Heart right ventricle (tissue), 16 donors: ENCODE measurements at regions not wholly inside any gene's neighbourhood (a gene's known extent, or its start where the extent isn't known, plus 50 kb on each side); places are given as distances from the start of the nearest gene placed in this dataset.

ENCODE experiments used
- ATAC-seq, 8 donors: fragments of 200-7000 bp; cut with Tn5 transposase; one replicate each; pipeline ENCODE4 v1.9.1; 2020; ENCODE audit warnings: mild to moderate bottlenecking in 8 of 8, moderate library complexity in 8 of 8, moderate number of reproducible peaks in 1 of 8
- DNase-seq, 2 donors: peaks; one replicate each; pipeline ENCODE4 v3.0.0-alpha.2; 2020
- H3K27ac ChIP-seq, 10 donors: fragments of 200-600 bp; sonication (generic) in 2 of 10; one replicate each; pipeline versions ENCODE4 v1.5.0 to v1.8.0; 2020 to 2022; ENCODE audit warnings: mild to moderate bottlenecking in 3 of 10
- H3K27me3 ChIP-seq, 7 donors: fragments of 200-600 bp; one replicate each; pipeline ENCODE4 v1.8.0; 2021 to 2022; ENCODE audit warnings: mild to moderate bottlenecking in 2 of 7
- H3K36me3 ChIP-seq, 9 donors: fragments of 200-600 bp; sonication (generic) in 1 of 9; one replicate each; pipeline versions ENCODE4 v1.5.0 to v1.8.0; 2020 to 2022; ENCODE audit warnings: mild to moderate bottlenecking in 2 of 9
- H3K4me1 ChIP-seq, 9 donors: fragments of 200-600 bp; sonication (generic) in 1 of 9; one replicate each; pipeline versions ENCODE4 v1.5.0 to v1.8.0; 2020 to 2022; ENCODE audit warnings: mild to moderate bottlenecking in 4 of 9
- H3K4me3 ChIP-seq, 10 donors: fragments of 200-600 bp; sonication (generic) in 2 of 10; one replicate each; pipeline versions ENCODE4 v1.5.0 to v1.8.0; 2020 to 2022; ENCODE audit warnings: mild to moderate bottlenecking in 7 of 10, moderate library complexity in 2 of 10
- H3K9me3 ChIP-seq, 11 donors: fragments of 200-600 bp in 10 of 11; sonication (generic) in 2 of 11; one replicate each; pipeline versions ENCODE4 v1.5.0 to v1.8.0; 2013 to 2022; ENCODE audit warnings: mild to moderate bottlenecking in 2 of 11, control low read depth in 1 of 11, moderate library complexity in 1 of 11
- WGBS, 2 donors: extraction: QIAGEN DNeasy Blood & Tissue Kit; methylation state at CpG; one replicate each; pipeline ENCODE4 v1.1.7; 2013; ENCODE audit warnings: inconsistent platforms in 1 of 2; 5-methylcytosine and 5-hydroxymethylcytosine counted together
- intact Hi-C, 10 donors: fragments of 100-400 bp; cut with DNase I; formaldehyde crosslinking; loops; one replicate each; pipeline versions ENCODE4 v1.11.1 to v1.14.2; 2022
- TF ChIP-seq, protein P1 (sequence below), 9 donors: fragments of 200-600 bp; sonication (generic) in 2 of 9; IDR thresholded peaks; one replicate each; pipeline versions ENCODE4 v1.5.0 to v1.8.0; 2021 to 2022; ENCODE audit warnings: antibody characterized with exemption in 9 of 9, mild to moderate bottlenecking in 5 of 9, moderate library complexity in 1 of 9
- donor health status: Arrhythmogenic right ventricular cardiomyopathy.
- donor health status: ischemic (EF 13 %, LVEDD 7.1; RV severe dilation, severe dysfunction).
- donor health status: healthy with polysubstance abuse.
- donor health status: DM: no; HTN: yes; CAD: no.
- donor health status: DM: no; HTN: no; CAD: no.
- donor health status: ischemic (EF 25% LVEDD 6.9; RV normal size, moderate dysfunction).
- donor health status: ischemic (EF 25% LVEDD 5.7; RV mildly dilated, moderate dysfunction).
- donor health status: healthy.
- donor health status: DM: yes; HTN: yes; CAD: no.
- donor health status: Ischemic cardiomyopathy.
- donor health status: ischemic (EF 35%, LVEDD 5.7; RV mildly dilated, moderate dysfunction).
- donor health status: nonischemic (EF 11% LVEDD 7.7; RV severe dilation, severe dysfunction).
- donor health status: DM: yes; HTN: yes; CAD: no.
- donor health status: PGD.
- donor health status: ischemic (EF 29% LVEDD 5.4; RV normal size, mild dysfunction).
- donor health status: nonischemic (EF 23%, LVEDD 6.1; RV moderate dilation, normal function).

DNA sequence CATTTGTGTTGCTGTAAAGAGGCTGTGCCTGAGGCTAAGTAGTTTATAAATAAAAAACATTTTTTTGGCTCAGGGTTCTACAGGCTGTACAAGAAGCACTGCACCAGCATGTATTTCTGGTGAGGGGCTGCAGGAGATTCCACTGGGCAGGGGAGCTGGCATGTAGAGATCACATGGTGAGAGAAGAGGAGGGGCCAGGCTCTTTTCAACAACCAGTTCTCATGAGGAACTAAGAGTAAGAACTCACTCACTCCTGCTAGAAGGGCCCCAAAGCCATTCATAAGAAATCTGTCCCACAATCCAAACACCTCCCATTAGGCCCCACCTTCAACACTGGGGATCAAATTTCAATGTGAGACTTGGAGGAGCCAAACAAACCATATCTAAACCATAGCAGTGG is 214.9 kb upstream of the LMCD1 start:
- intact Hi-C loops: no loop called here
- TF ChIP-seq, protein P1, sequence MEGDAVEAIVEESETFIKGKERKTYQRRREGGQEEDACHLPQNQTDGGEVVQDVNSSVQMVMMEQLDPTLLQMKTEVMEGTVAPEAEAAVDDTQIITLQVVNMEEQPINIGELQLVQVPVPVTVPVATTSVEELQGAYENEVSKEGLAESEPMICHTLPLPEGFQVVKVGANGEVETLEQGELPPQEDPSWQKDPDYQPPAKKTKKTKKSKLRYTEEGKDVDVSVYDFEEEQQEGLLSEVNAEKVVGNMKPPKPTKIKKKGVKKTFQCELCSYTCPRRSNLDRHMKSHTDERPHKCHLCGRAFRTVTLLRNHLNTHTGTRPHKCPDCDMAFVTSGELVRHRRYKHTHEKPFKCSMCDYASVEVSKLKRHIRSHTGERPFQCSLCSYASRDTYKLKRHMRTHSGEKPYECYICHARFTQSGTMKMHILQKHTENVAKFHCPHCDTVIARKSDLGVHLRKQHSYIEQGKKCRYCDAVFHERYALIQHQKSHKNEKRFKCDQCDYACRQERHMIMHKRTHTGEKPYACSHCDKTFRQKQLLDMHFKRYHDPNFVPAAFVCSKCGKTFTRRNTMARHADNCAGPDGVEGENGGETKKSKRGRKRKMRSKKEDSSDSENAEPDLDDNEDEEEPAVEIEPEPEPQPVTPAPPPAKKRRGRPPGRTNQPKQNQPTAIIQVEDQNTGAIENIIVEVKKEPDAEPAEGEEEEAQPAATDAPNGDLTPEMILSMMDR (IDR thresholded peaks at IDR 0.05): no peak
- Histone ChIP-seq H3K27me3 (no peaks in the 10 kb centered on the region), H3K9me3 (peaks cover 0 to 3% (median 0%) of the 10 kb centered on the region in 11 donors), H3K4me1 (peaks cover 0 to 24% (median 14%) of the 10 kb centered on the region in 9 donors), H3K4me3 (no peak overlapping the region), H3K27ac (no peak overlapping the region), H3K36me3 (no peaks in the 10 kb centered on the region)
- ATAC-seq: no peak
- no peak for DNase-seq

DNA sequence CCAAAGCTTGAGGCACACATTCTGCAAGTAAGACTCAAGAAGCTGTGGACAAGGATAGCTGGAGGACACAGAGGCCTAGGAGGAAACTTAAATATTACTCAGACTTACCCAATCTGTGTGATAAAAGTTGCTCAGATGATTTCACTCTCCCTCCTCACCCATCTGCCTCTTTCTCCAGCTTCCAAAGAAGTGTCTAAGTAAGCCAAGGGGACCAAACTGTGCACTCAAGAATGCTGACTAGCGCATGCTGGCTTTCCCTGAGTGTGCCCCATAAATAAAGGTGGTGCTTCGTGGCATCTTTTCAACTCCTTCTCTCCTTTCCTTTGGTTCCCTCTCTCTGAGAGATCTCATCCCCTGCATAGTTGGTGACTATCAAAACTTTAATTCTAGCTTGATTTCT is 211.0 kb upstream of the LMCD1 start:
- TF ChIP-seq, protein P1 (IDR thresholded peaks at IDR 0.05): no peak
- H3K9me3 ChIP-seq: no peaks in the 10 kb centered on the region
- no peaks in the 10 kb centered on the region for H3K27me3 ChIP-seq
- H3K36me3 ChIP-seq: no peaks in the 10 kb centered on the region
- H3K4me1 ChIP-seq: peaks cover 0 to 2% (median 0%) of the 10 kb centered on the region in 9 donors
- H3K27ac ChIP-seq: no peak overlapping the region
- 91 to 96% methylated on average over 2 of the region's 2 CpGs for WGBS, 2 donors
- no peak for ATAC-seq
- no peak overlapping the region for H3K4me3 ChIP-seq
- intact Hi-C loops: no loop called here
- no peak for DNase-seq

DNA sequence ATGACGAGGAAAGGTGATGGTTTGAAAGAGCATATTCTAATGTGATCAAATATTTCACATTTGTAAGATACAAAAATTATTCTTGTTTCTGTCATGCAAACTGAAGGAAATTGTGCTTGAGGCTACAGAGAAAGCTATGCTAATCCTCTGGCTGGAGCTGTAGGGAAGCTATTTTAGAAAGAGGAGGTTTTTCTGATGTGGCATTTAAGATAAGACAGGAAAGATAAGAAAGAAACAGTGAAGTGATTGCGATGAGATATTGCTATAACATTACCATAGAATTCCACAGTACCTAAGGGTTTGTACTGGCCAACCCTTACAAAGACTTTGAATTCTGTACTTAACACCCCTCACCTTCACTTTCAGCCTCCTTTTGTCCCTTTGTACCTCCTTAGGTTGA is 205.2 kb upstream of the LMCD1 start:
- Histone ChIP-seq H3K36me3 (no peaks in the 10 kb centered on the region), H3K4me1 (no peaks in the 10 kb centered on the region), H3K4me3 (no peak overlapping the region), H3K9me3 (no peaks in the 10 kb centered on the region), H3K27ac (no peak overlapping the region), H3K27me3 (no peaks in the 10 kb centered on the region)
- DNase-seq (no peak), ATAC-seq (no peak)
- intact Hi-C loops: no loop called here
- TF ChIP-seq, protein P1 (IDR thresholded peaks at IDR 0.05): no peak
- WGBS, 2 donors: 74 to 76% methylated on average over 2 of the region's 2 CpGs

DNA sequence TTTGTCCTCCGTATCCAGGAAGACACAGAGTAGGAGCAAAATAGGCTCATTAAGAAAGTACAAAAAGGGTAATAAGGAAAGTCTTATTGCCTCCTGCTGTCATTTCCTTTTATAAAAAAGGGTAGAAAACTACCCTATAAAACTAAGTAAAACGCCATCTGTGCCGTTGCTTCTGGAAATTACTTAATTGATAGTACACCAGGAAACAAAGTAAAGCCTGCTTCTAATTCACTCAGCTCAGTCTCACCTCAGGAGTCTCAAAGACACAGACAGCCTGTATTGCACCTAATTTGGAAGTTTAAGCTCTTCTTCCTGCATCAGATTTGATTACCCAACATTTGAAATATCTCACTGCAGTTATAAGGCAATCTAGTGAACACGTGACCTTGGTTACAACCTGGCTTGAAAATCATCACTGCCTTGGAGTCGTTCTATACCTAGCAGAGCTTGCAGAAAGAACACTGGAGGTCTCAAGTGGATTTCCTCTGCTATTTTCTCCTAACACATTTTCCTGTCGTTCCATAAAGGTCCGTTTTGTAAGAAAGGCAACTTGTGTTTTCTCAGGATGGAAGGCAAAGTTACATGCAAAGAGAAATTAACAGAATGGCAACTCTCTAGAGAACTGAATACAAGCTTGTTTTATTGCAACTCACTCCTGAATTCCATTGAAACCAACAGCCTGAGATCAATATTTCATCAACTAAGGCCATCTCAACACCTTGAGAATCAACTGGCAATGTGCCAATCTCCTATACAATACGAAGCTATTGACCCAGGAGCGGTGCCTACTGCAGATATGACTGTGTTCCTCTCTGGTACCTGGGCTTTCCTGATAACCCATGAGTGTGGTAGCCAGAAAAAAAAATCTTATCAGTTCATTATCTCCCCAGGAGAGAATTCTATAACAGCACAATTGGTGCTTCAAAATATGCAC is 203.3 kb upstream of the LMCD1 start:
- no peak for DNase-seq
- intact Hi-C loops: no loop called here
- H3K36me3 ChIP-seq: no peaks in the 10 kb centered on the region
- TF ChIP-seq, protein P1 (IDR thresholded peaks at IDR 0.05): no peak
- H3K4me1 ChIP-seq: no peaks in the 10 kb centered on the region
- no peaks in the 10 kb centered on the region for H3K27me3 ChIP-seq
- H3K9me3 ChIP-seq: no peaks in the 10 kb centered on the region
- H3K27ac ChIP-seq: no peak overlapping the region
- ATAC-seq: no peak
- 58 to 66% methylated on average over 9 of the region's 9 CpGs for WGBS, 2 donors
- H3K4me3 ChIP-seq: no peak overlapping the region
